HUES64 (cell line): ENCODE measurements at regions not wholly inside any gene's neighbourhood (a gene's known extent, or its start where the extent isn't known, plus 50 kb on each side); places are given as distances from the start of the nearest gene placed in this dataset.
"Not testable (repeated sequence)": the region's sequence is repeated elsewhere in the genome, so short reads cannot be mapped to it uniquely, and the experiment has no call there.

Source experiments
- H3K27ac ChIP-seq: 2 replicates; pipeline ENCODE4 v1.7.0; 2013; ENCODE audit warnings: low read depth, low read length, inconsistent platforms
- H3K27me3 ChIP-seq: 2 replicates; pipeline ENCODE4 v1.6.1; 2013; ENCODE audit warnings: mild to moderate bottlenecking, low read length; ENCODE audit not compliant: insufficient read depth
- H3K36me3 ChIP-seq: 2 replicates; pipeline ENCODE4 v1.6.1; 2013; ENCODE audit warnings: mild to moderate bottlenecking, low read length; ENCODE audit not compliant: insufficient read depth
- H3K4me1 ChIP-seq: 2 replicates; pipeline ENCODE4 v1.6.1; 2013; ENCODE audit warnings: mild to moderate bottlenecking, low read length, moderate library complexity; ENCODE audit not compliant: insufficient read depth
- H3K4me3 ChIP-seq: 2 replicates; pipeline ENCODE4 v1.5.1; 2013; ENCODE audit warnings: mild to moderate bottlenecking, low read length, moderate library complexity
- H3K9ac ChIP-seq: 2 replicates; pipeline ENCODE4 v1.6.1; 2013; ENCODE audit warnings: mild to moderate bottlenecking, low read depth, low read length
- H3K9me3 ChIP-seq: 2 replicates; pipeline ENCODE4 v1.6.1; 2013; ENCODE audit warnings: low read depth, low read length; ENCODE audit not compliant: insufficient read depth
- WGBS: fragments of 150-250, 120-280 bp; methylation state at CpG from one replicate; pipeline ENCODE4 v1.1.7; 2013; ENCODE audit warnings: missing lambda C conversion rate; 5-methylcytosine and 5-hydroxymethylcytosine counted together

GRCh38 chrX:114050075-114050796 is 533.6 kb upstream of the HTR2C start:
- H3K36me3 ChIP-seq, result peaks cover 29% of the 10 kb centered on the region
- H3K9me3 ChIP-seq, result no peaks in the 10 kb centered on the region
- H3K4me1 ChIP-seq, result peaks cover 18% of the 10 kb centered on the region
- H3K27me3 ChIP-seq, result no peaks in the 10 kb centered on the region
- no peak overlapping the region for H3K9ac ChIP-seq
- H3K27ac ChIP-seq, result no peak overlapping the region
- WGBS, result 93% methylated on average over 7 of the region's 7 CpGs
- H3K4me3 ChIP-seq, result no peak overlapping the region

- Histone ChIP-seq H3K36me3 (peaks cover 29% of the 10 kb centered on the region), H3K4me3 (no peak overlapping the region), H3K9ac (no peak overlapping the region), H3K4me1 (peaks cover 18% of the 10 kb centered on the region), H3K9me3 (no peaks in the 10 kb centered on the region), H3K27ac (peak overlapping the region; percentile 44; the same call in 1 of the 2 replicates), H3K27me3 (no peaks in the 10 kb centered on the region)
- WGBS, result 46% methylated on average over 3 of the region's 3 CpGs
Measured at GRCh38 chrX:114049063-114049462, 534.8 kb upstream of the HTR2C start.

GRCh38 chrX:114047558-114047957 is 536.3 kb upstream of the HTR2C start:
- Histone ChIP-seq H3K27ac (peak overlapping the region; percentile 41; the same call in 1 of the 2 replicates), H3K9me3 (no peaks in the 10 kb centered on the region), H3K36me3 (peaks cover 34% of the 10 kb centered on the region), H3K27me3 (no peaks in the 10 kb centered on the region), H3K4me1 (peaks cover 18% of the 10 kb centered on the region), H3K4me3 (peak overlapping the region; percentile 27; the same call in 1 of the 2 replicates), H3K9ac (no peak overlapping the region)
- WGBS, result 57% methylated on average over 7 of the region's 7 CpGs

- no peak overlapping the region for H3K9ac ChIP-seq
- H3K4me1 ChIP-seq, result peaks cover 17% of the 10 kb centered on the region
- 85% methylated on average over 5 of the region's 6 CpGs for WGBS
- no peaks in the 10 kb centered on the region for H3K27me3 ChIP-seq
- H3K27ac ChIP-seq, result no peak overlapping the region
- H3K9me3 ChIP-seq, result no peaks in the 10 kb centered on the region
- no peak overlapping the region for H3K4me3 ChIP-seq
- H3K36me3 ChIP-seq, result peaks cover 34% of the 10 kb centered on the region
Measured at GRCh38 chrX:114046695-114047279, 537.1 kb upstream of the HTR2C start.

- Histone ChIP-seq H3K4me3 (peak overlapping the region; percentile 71), H3K9ac (peak overlapping the region; percentile 93)
- WGBS, result 3% methylated on average over 6 of the region's 8 CpGs
Measured at GRCh38 chrX:114041470-114041869, 542.4 kb upstream of the HTR2C start.

GRCh38 chrX:114040661-114041269 is 543.1 kb upstream of the HTR2C start:
- Histone ChIP-seq H3K4me1 (peaks cover 33% of the 10 kb centered on the region), H3K9ac (peak overlapping the region; percentile 93), H3K4me3 (peak overlapping the region; percentile 71), H3K27ac (peak overlapping the region; percentile 92; the same call in 1 of the 2 replicates)
- H3K27me3 ChIP-seq, H3K9me3 ChIP-seq, H3K36me3 ChIP-seq: not testable (repeated sequence)
- WGBS, result 8% methylated on average over 15 of the region's 18 CpGs

More at GRCh38 chrX:114041470-114041869, 542.4 kb upstream of the HTR2C start:
- H3K27me3 ChIP-seq, H3K9me3 ChIP-seq: not testable (repeated sequence)
- Histone ChIP-seq H3K27ac (peak overlapping the region; percentile 58; the same call in 1 of the 2 replicates), H3K4me1 (peaks cover 31% of the 10 kb centered on the region), H3K36me3 (peaks cover 11% of the 10 kb centered on the region)

GRCh38 chrX:114040111-114040510 is 543.8 kb upstream of the HTR2C start:
- Histone ChIP-seq H3K27ac (peak overlapping the region; percentile 85), H3K4me3 (peak overlapping the region; percentile 71), H3K4me1 (peaks cover 33% of the 10 kb centered on the region), H3K9ac (peak overlapping the region; percentile 93)
- WGBS, result 6% methylated on average over 5 of the region's 8 CpGs
- H3K36me3 ChIP-seq, H3K27me3 ChIP-seq, H3K9me3 ChIP-seq: not testable (repeated sequence)

- Histone ChIP-seq H3K36me3 (peaks cover 2% of the 10 kb centered on the region), H3K27me3 (no peaks in the 10 kb centered on the region), H3K4me3 (peak overlapping the region; percentile 31; the same call in 1 of the 2 replicates), H3K9ac (peak overlapping the region; percentile 58), H3K9me3 (no peaks in the 10 kb centered on the region), H3K4me1 (peaks cover 33% of the 10 kb centered on the region), H3K27ac (peak overlapping the region; percentile 98)
- WGBS, result 5% methylated on average over 1 of the region's 1 CpG
Measured at GRCh38 chrX:114038358-114038757, 545.5 kb upstream of the HTR2C start.

- peak overlapping the region; percentile 57; the same call in 1 of the 2 replicates for H3K9ac ChIP-seq
- no peaks in the 10 kb centered on the region for H3K36me3 ChIP-seq
- H3K4me1 ChIP-seq, result peaks cover 33% of the 10 kb centered on the region
- no peaks in the 10 kb centered on the region for H3K9me3 ChIP-seq
- no peaks in the 10 kb centered on the region for H3K27me3 ChIP-seq
- H3K4me3 ChIP-seq, result no peak overlapping the region
- H3K27ac ChIP-seq, result peak overlapping the region; percentile 98
- 79% methylated on average over 1 of the region's 2 CpGs for WGBS
Measured at GRCh38 chrX:114037515-114037914, 546.4 kb upstream of the HTR2C start.

- Histone ChIP-seq H3K27ac (no peak overlapping the region), H3K9ac (no peak overlapping the region), H3K9me3 (0 out of 2 replicates have a peak, but pooled peaks cover 4% of the 10 kb centered on the region), H3K27me3 (no peaks in the 10 kb centered on the region), H3K4me1 (no peaks in the 10 kb centered on the region), H3K36me3 (0 out of 2 replicates have a peak, but pooled peaks cover 3% of the 10 kb centered on the region), H3K4me3 (no peak overlapping the region)
- WGBS, result 94% methylated on average over 3 of the region's 5 CpGs
Measured at GRCh38 chrX:114028907-114029662, 554.8 kb upstream of the HTR2C start.
